ENCODE measurements at regions not wholly inside any gene's neighbourhood (a gene's known extent, or its start where the extent isn't known, plus 50 kb on each side); places are given as distances from the start of the nearest gene placed in this dataset.

DNA sequence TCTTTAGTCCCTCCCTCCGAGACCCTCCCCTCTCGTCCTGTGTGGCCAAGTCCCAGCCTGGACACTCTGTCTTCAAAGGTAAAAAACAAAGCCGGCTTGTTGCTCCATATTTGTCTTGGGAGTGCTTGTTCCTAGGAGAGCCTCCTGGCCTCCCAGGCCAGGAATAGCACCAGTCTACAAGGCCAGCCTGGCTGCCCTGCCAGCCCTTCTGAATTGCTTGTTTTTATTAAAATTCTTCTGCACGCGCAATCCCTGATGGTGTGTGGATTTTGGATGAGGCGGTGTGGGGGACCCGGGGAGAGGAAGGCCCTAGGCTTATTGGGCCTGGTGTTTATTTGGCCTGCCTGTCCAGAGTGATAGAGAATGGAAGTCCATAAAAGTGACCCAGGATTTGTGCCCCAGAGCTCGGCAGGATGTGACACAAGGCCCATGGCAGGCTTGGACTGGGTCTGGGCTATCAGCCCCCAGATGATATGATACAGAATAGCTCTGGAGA, 297.3 kb downstream of the CYP26B1 start:
- peaks cover 2% of the 10 kb centered on the region for H3K27me3 Mint-ChIP-seq
- no peak overlapping the region for H3K4me3 Mint-ChIP-seq
- DNase-seq: no peak
- ATAC-seq: no peak
- TF ChIP-seq, protein P1, sequence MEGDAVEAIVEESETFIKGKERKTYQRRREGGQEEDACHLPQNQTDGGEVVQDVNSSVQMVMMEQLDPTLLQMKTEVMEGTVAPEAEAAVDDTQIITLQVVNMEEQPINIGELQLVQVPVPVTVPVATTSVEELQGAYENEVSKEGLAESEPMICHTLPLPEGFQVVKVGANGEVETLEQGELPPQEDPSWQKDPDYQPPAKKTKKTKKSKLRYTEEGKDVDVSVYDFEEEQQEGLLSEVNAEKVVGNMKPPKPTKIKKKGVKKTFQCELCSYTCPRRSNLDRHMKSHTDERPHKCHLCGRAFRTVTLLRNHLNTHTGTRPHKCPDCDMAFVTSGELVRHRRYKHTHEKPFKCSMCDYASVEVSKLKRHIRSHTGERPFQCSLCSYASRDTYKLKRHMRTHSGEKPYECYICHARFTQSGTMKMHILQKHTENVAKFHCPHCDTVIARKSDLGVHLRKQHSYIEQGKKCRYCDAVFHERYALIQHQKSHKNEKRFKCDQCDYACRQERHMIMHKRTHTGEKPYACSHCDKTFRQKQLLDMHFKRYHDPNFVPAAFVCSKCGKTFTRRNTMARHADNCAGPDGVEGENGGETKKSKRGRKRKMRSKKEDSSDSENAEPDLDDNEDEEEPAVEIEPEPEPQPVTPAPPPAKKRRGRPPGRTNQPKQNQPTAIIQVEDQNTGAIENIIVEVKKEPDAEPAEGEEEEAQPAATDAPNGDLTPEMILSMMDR (IDR thresholded peaks at IDR 0.05): no peak
- no peak overlapping the region for H3K27ac Mint-ChIP-seq
- CTCF ChIA-PET: no interaction called here
- intact Hi-C loops (cut with micrococcal nuclease): no loop called here
- POLR2A ChIA-PET: no interaction called here
- H3K4me1 Mint-ChIP-seq (ENCODE audit: low read depth): no peaks in the 10 kb centered on the region
- no peaks in the 10 kb centered on the region for H3K36me3 Mint-ChIP-seq (ENCODE audit: low read depth)
- peaks cover 3% of the 10 kb centered on the region for H3K9me3 Mint-ChIP-seq

DNA sequence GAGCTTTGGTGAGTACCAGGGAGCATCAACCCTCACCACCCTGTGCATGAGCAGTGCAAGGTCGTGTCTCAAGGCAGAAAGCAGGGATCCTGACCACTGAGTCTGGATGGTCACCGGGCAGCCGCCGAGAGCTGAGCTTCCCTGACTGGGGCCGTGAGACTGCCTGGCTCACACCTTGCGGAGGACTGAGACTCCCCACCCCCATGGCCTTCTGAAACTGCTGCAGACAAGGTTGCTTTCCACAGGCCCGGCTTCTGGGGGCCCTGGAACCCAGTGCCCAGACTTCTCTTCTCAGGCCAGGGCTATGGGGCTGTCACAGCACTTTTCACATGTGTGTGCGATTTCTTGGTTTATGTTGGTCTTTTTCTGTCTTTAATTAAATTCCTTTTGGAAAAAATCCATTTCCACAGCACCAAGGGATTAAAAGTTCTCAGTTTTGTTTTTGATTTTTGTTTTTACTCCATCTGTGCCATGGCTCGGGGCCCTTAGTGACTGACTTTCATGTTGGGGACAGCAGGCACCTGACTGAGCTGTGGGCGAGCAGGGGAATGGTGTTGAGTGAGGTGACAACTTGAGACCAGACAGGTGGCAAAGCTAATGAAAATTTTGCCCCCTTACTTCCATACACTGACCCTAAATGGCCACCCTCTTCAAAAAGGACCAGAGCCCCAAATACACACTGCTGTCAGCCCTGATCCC, 297.9 kb downstream of the CYP26B1 start:
- CTCF ChIA-PET: no interaction called here
- TF ChIP-seq, protein P1 (IDR thresholded peaks at IDR 0.05): no peak
- intact Hi-C loops (cut with micrococcal nuclease): no loop called here
- Mint-ChIP-seq H3K9me3 (no peaks in the 10 kb centered on the region), H3K4me1 (ENCODE audit: low read depth) (no peaks in the 10 kb centered on the region), H3K27ac (no peak overlapping the region), H3K27me3 (peaks cover 2% of the 10 kb centered on the region), H3K4me3 (no peak overlapping the region), H3K36me3 (ENCODE audit: low read depth) (no peaks in the 10 kb centered on the region)
- POLR2A ChIA-PET: no interaction called here
- ATAC-seq: no peak
- DNase-seq: no peak

DNA sequence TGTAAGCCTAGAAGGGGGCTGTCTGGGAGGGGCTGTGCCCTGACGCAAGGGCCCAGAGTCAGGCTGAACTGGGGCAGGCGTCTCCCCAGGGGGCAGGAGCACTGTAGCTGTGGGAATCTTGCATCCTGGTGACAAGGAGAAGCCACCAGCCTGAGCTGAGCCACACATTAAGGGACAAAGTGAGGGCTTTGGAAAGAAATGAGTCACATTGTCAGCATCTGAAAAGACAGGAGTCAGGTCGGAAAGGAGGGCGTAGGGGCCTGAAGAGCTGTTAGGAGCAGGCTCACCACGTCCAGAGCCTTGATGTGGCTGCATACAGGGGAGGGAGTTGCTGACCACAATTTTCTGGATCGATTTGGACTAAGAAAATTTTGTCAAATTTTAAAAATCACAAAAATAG, 298.6 kb downstream of the CYP26B1 start:
- no peaks in the 10 kb centered on the region for H3K36me3 Mint-ChIP-seq (ENCODE audit: low read depth)
- CTCF ChIA-PET: no interaction called here
- POLR2A ChIA-PET: no interaction called here
- intact Hi-C loops (cut with micrococcal nuclease): no loop called here
- H3K27me3 Mint-ChIP-seq: peaks cover 2% of the 10 kb centered on the region
- no peak overlapping the region for H3K4me3 Mint-ChIP-seq
- no peak overlapping the region for H3K27ac Mint-ChIP-seq
- ATAC-seq (no peak), DNase-seq (no peak)
- H3K4me1 Mint-ChIP-seq (ENCODE audit: low read depth): no peaks in the 10 kb centered on the region
- TF ChIP-seq, protein P1 (IDR thresholded peaks at IDR 0.05): no peak
- H3K9me3 Mint-ChIP-seq: no peaks in the 10 kb centered on the region

DNA sequence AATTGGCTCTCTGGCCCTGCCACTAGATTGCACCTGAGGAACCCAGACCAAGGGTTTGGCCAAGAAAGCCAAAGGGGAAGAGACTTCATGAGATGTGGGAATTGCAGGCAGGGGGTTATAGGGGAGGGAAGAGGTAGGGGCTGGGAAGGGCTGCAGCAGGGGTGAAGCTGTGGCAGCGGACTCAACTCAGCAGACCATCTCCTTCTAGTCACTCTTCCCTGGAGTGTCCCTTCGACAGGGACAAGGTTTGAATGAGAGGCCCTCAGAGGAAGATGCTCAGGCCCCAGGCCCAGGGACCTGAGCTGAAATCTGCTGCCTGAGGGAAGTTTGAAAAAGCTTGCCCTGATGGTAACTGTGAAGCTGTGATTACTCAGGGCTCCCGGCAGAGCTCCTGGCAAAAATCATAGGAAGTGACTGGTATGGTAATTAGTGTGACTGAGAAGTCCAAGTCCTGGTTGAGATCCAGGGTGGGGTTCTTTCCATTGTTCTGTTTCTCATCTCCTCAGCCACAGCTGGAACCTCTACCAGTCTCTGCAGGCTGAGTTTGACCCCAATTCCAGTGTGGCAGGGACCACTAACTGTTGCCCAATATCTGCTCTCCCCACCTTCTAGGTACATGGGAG, 300.9 kb downstream of the CYP26B1 start:
- CTCF ChIA-PET: no interaction called here
- TF ChIP-seq, protein P1 (IDR thresholded peaks at IDR 0.05): no peak
- no peaks in the 10 kb centered on the region for H3K9me3 Mint-ChIP-seq
- ATAC-seq (no peak), DNase-seq (no peak)
- no peak overlapping the region for H3K4me3 Mint-ChIP-seq
- H3K4me1 Mint-ChIP-seq (ENCODE audit: low read depth): no peaks in the 10 kb centered on the region
- POLR2A ChIA-PET: no interaction called here
- H3K27ac Mint-ChIP-seq: no peak overlapping the region
- intact Hi-C loops (cut with micrococcal nuclease): no loop called here
- H3K36me3 Mint-ChIP-seq (ENCODE audit: low read depth): no peaks in the 10 kb centered on the region
- peaks cover 4% of the 10 kb centered on the region for H3K27me3 Mint-ChIP-seq

DNA sequence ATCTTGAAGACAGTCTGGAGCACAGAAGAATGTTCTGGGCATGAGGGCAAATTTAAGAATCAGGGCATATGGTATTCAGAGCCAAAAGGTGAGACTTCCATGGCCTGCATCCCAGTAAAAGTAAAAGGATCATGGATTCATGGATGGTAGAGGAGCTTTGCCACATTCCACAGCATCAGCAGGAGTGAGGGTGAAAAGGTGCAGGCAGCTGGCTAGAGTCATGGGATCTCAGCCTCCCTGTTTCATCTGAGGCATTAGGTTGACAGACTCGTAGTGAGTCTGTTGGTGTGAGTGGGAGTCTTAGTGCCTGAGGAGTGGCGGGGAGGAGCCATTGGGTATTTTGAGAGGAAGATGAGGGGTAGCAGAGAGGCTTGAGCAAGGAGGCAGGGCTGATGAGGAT, 301.6 kb downstream of the CYP26B1 start:
- TF ChIP-seq, protein P1 (IDR thresholded peaks at IDR 0.05): no peak

More for the DNA sequence above, 301.6 kb downstream of the CYP26B1 start:
- Mint-ChIP-seq H3K4me3 (no peak overlapping the region), H3K9me3 (no peaks in the 10 kb centered on the region), H3K36me3 (ENCODE audit: low read depth) (no peaks in the 10 kb centered on the region), H3K27ac (no peak overlapping the region), H3K27me3 (peaks cover 7% of the 10 kb centered on the region), H3K4me1 (ENCODE audit: low read depth) (no peaks in the 10 kb centered on the region)
- CTCF ChIA-PET: no interaction called here
- DNase-seq (no peak), ATAC-seq (no peak)
- intact Hi-C loops (cut with micrococcal nuclease): no loop called here
- POLR2A ChIA-PET: no interaction called here
